ENCODE measurements at regions not wholly inside any gene's neighbourhood (a gene's known extent, or its start where the extent isn't known, plus 50 kb on each side); places are given as distances from the start of the nearest gene placed in this dataset.
"Not testable (repeated sequence)": the region's sequence is repeated elsewhere in the genome, so short reads cannot be mapped to it uniquely, and the experiment has no call there.

GRCh38 chr14:83006121-83006670, 1472.5 kb upstream of the SEL1L start:
- no peak for DNase-seq
- TF ChIP-seq GATA1 (IDR thresholded peaks at IDR 0.05; ENCODE audit: low read depth, low read length) (no peak), POLR2A (IDR thresholded peaks at IDR 0.05; ENCODE audit: low read length) (no peak)

GRCh38 chr14:83007052-83007451, 1473.4 kb upstream of the SEL1L start:
- not testable (repeated sequence) for DNase-seq

- DNase-seq, result no peak
- no peak for TF ChIP-seq POLR2A (IDR thresholded peaks at IDR 0.05; ENCODE audit: low read length)
- no peak for TF ChIP-seq GATA1 (IDR thresholded peaks at IDR 0.05; ENCODE audit: low read depth, low read length)
Observed at GRCh38 chr14:83007641-83008225, 1474.1 kb upstream of the SEL1L start.

GRCh38 chr14:83017296-83017695, 1483.6 kb upstream of the SEL1L start:
- no peak for DNase-seq
- no peak for TF ChIP-seq GATA1 (IDR thresholded peaks at IDR 0.05; ENCODE audit: low read depth, low read length)
- TF ChIP-seq POLR2A (IDR thresholded peaks at IDR 0.05; ENCODE audit: low read length), result no peak

- TF ChIP-seq GATA1 (IDR thresholded peaks at IDR 0.05; ENCODE audit: low read depth, low read length), result no peak
- DNase-seq, result no peak
Observed at GRCh38 chr14:83019744-83020414, 1486.2 kb upstream of the SEL1L start.

- no peak for DNase-seq
- TF ChIP-seq POLR2A (IDR thresholded peaks at IDR 0.05; ENCODE audit: low read length), result no peak
- no peak for TF ChIP-seq GATA1 (IDR thresholded peaks at IDR 0.05; ENCODE audit: low read depth, low read length)
Observed at GRCh38 chr14:83021323-83021722, 1487.7 kb upstream of the SEL1L start.

- no peak for DNase-seq
- no peak for TF ChIP-seq GATA1 (IDR thresholded peaks at IDR 0.05; ENCODE audit: low read depth, low read length)
- TF ChIP-seq POLR2A (IDR thresholded peaks at IDR 0.05; ENCODE audit: low read length), result no peak
Observed at GRCh38 chr14:83023369-83023768, 1489.7 kb upstream of the SEL1L start.

- TF ChIP-seq POLR2A (IDR thresholded peaks at IDR 0.05; ENCODE audit: low read length) (no peak), GATA1 (IDR thresholded peaks at IDR 0.05; ENCODE audit: low read depth, low read length) (no peak)
- no peak for DNase-seq
Observed at GRCh38 chr14:83041224-83041623, 1507.6 kb upstream of the SEL1L start.

GRCh38 chr14:83042858-83043257, 1509.2 kb upstream of the SEL1L start:
- TF ChIP-seq GATA1 (IDR thresholded peaks at IDR 0.05; ENCODE audit: low read depth, low read length) (no peak), POLR2A (IDR thresholded peaks at IDR 0.05; ENCODE audit: low read length) (no peak)
- DNase-seq, result no peak

GRCh38 chr14:83044001-83044400, 1510.3 kb upstream of the SEL1L start:
- DNase-seq, result no peak
- TF ChIP-seq GATA1 (IDR thresholded peaks at IDR 0.05; ENCODE audit: low read depth, low read length), result no peak
- no peak for TF ChIP-seq POLR2A (IDR thresholded peaks at IDR 0.05; ENCODE audit: low read length)

GRCh38 chr14:83047059-83047830, 1513.6 kb upstream of the SEL1L start:
- no peak for DNase-seq
- TF ChIP-seq GATA1 (IDR thresholded peaks at IDR 0.05; ENCODE audit: low read depth, low read length), result no peak
- no peak for TF ChIP-seq POLR2A (IDR thresholded peaks at IDR 0.05; ENCODE audit: low read length)

- TF ChIP-seq POLR2A (IDR thresholded peaks at IDR 0.05; ENCODE audit: low read length) (no peak), GATA1 (IDR thresholded peaks at IDR 0.05; ENCODE audit: low read depth, low read length) (no peak)
- no peak for DNase-seq
Observed at GRCh38 chr14:83053022-83053710, 1519.5 kb upstream of the SEL1L start.

- DNase-seq, result no peak
- TF ChIP-seq GATA1 (IDR thresholded peaks at IDR 0.05; ENCODE audit: low read depth, low read length) (no peak), POLR2A (IDR thresholded peaks at IDR 0.05; ENCODE audit: low read length) (no peak)
Observed at GRCh38 chr14:83058068-83058467, 1524.4 kb upstream of the SEL1L start.

GRCh38 chr14:83071888-83072501, 1538.3 kb upstream of the SEL1L start:
- TF ChIP-seq GATA1 (IDR thresholded peaks at IDR 0.05; ENCODE audit: low read depth, low read length), result no peak
- no peak for TF ChIP-seq POLR2A (IDR thresholded peaks at IDR 0.05; ENCODE audit: low read length)
- DNase-seq, result peak; percentile 1 to 18

Data from erythroblast (primary cell).